ENCODE measurements at regions not wholly inside any gene's neighbourhood (a gene's known extent, or its start where the extent isn't known, plus 50 kb on each side); places are given as distances from the start of the nearest gene placed in this dataset.

DNA sequence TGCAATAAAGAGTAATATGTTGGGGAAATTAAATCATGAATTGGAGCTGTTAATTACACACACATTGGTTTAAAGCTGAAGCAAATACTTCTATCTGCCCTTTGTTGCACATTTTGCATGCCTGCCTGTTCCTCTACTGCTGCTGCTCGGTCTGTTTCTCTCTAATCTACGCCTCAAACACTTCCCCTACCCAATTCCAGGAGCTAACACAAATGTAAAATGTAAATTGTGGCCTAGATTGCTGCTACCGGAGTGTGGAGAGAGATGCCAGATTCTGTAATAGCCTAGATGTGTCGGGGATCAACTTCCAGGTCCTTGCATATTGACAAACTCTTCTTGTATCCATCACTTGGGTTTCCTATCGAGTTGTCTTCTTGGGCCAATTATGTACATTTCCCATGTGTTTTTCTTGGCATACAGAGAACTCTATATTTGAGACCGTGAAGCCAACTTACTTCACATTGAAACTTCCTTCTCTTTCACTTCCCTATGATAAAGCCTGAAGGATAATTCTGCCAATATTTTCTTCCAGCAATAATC lies 450.4 kb upstream of the NR2F2 start:
- H3K4me3 ChIP-seq (ENCODE audit: extremely low read depth in 1 of 4, insufficient read depth in 2 of 4, low read depth in 3 of 4, low read length in 4 of 4): no peak overlapping the region
- H3K9me3 ChIP-seq (ENCODE audit: insufficient read depth in 2 of 2, low read depth in 1 of 2, low read length in 1 of 2): no peaks in the 10 kb centered on the region
- H2AK5ac ChIP-seq (ENCODE audit: low read depth, low read length): no peak overlapping the region
- H3K14ac ChIP-seq (ENCODE audit: insufficient read length): no peak overlapping the region
- no peaks in the 10 kb centered on the region for H3K36me3 ChIP-seq (ENCODE audit: control insufficient read depth in 2 of 4, insufficient read depth in 4 of 4, low read length in 3 of 4)
- no peaks in the 10 kb centered on the region for H3K79me1 ChIP-seq (ENCODE audit: low read depth, low read length)
- no peak overlapping the region for H2BK20ac ChIP-seq (ENCODE audit: low read length)
- H2BK15ac ChIP-seq (ENCODE audit: low read length): no peak overlapping the region
- no peak overlapping the region for H4K5ac ChIP-seq (ENCODE audit: insufficient read length, low read depth, low read length)
- H3K4me2 ChIP-seq (ENCODE audit: insufficient read depth in 1 of 2, low read depth in 2 of 2, low read length in 2 of 2): no peak overlapping the region
- H2AFZ ChIP-seq (ENCODE audit: low read length): 0 out of 2 replicates have a peak overlapping the region, but pooled peaks have one; percentile 1
- H3K9ac ChIP-seq (replicated peaks in 1 of 4; ENCODE audit: extremely low read depth in 1 of 4, low read depth in 3 of 4, low read length in 3 of 4): no peak overlapping the region
- no peaks in the 10 kb centered on the region for H3K23me2 ChIP-seq (ENCODE audit: low read depth, low read length)
- no peaks in the 10 kb centered on the region for H3K27me3 ChIP-seq (replicated peaks in 1 of 4; ENCODE audit: control insufficient read depth in 3 of 4, extremely low read depth in 1 of 4, insufficient read depth in 3 of 4, low read length in 3 of 4)
- no peak overlapping the region for H3K18ac ChIP-seq (ENCODE audit: extremely low read depth, low read length)
- no peak for DNase-seq (ENCODE audit: low read depth in 1 of 2, low spot score in 2 of 2)
- no peak overlapping the region for H3K56ac ChIP-seq (replicated peaks; ENCODE audit: insufficient read length, low read depth, low read length)
- no peak overlapping the region for H2BK5ac ChIP-seq (ENCODE audit: low read depth, low read length)
- no peak overlapping the region for H2BK12ac ChIP-seq (ENCODE audit: low read depth, low read length)
- no peak overlapping the region for H4K91ac ChIP-seq (replicated peaks; ENCODE audit: insufficient read length, low read length)
- H4K20me1 ChIP-seq (replicated peaks in 1 of 2; ENCODE audit: control insufficient read depth in 1 of 2, insufficient read depth in 2 of 2, low read length in 2 of 2): no peaks in the 10 kb centered on the region
- ChIA-PET POLR2A (ENCODE audit: partially characterized antibody) (no interaction called here), CTCF (ENCODE audit: partially characterized antibody) (interaction anchor here (0.6 to 0.7 kb wide), 2 partner anchors 106 to 437 kb away, joined by 3 read pairs; no protein-coding TSS in a partner anchor)
- no peak overlapping the region for H2BK120ac ChIP-seq (replicated peaks; ENCODE audit: low read depth, low read length)
- no peak for FAIRE-seq
- no peak overlapping the region for H3K4ac ChIP-seq (replicated peaks; ENCODE audit: insufficient read length, low read depth, low read length)
- 87% methylated on average over 6 of the region's 6 CpGs; no CpG with 5 or more reads in 1 of the 2 experiments for WGBS, 2 experiments (ENCODE audit: extremely low coverage in 1 of 2, insufficient coverage in 1 of 2, insufficient read length in 1 of 2, insufficient replicate concordance in 2 of 2, low coverage in 1 of 2, low lambda C conversion rate in 2 of 2, missing lambda C conversion rate in 1 of 2)
- H4K8ac ChIP-seq (ENCODE audit: extremely low read depth, insufficient read depth, low read length): no peak overlapping the region
- no peak overlapping the region for H3K27ac ChIP-seq (ENCODE audit: low read depth, low read length)
- H3K23ac ChIP-seq (ENCODE audit: insufficient read length): no peak overlapping the region
- H3K4me1 ChIP-seq (replicated peaks in 1 of 4; ENCODE audit: control insufficient read depth in 3 of 4, insufficient read depth in 4 of 4, low read length in 3 of 4): peaks cover 0 to 2% (median 0%) of the 10 kb centered on the region in 4 experiments; a peak in 2 of 7 replicates
- no peaks in the 10 kb centered on the region for H3K79me2 ChIP-seq (ENCODE audit: control insufficient read depth in 1 of 2, insufficient read depth in 2 of 2, low read length in 2 of 2)
- TF ChIP-seq EZH2 (IDR thresholded peaks at IDR 0.05; ENCODE audit: low read depth, low read length, severe bottlenecking) (no peak), TAF1 (IDR thresholded peaks at IDR 0.05; ENCODE audit: low read depth, low read length) (no peak), TCF12 (IDR thresholded peaks at IDR 0.05; ENCODE audit: low read depth, low read length) (no peak), TBP (IDR thresholded peaks at IDR 0.05; ENCODE audit: low read depth, low read length) (no peak), RBBP5 (IDR thresholded peaks at IDR 0.05; ENCODE audit: borderline replicate concordance, low read depth, low read length) (no peak), YY1 (IDR thresholded peaks at IDR 0.05; ENCODE audit: low read depth, low read length) (no peak), POLR2AphosphoS5 (IDR thresholded peaks at IDR 0.05; ENCODE audit: low read depth, low read length) (no peak), BCL11A (IDR thresholded peaks at IDR 0.05; ENCODE audit: low read depth in 2 of 2, low read length in 2 of 2) (no peak), SP1 (IDR thresholded peaks at IDR 0.05; ENCODE audit: low read depth, low read length) (no peak), CTBP2 (IDR thresholded peaks at IDR 0.05; ENCODE audit: borderline replicate concordance, insufficient read depth, insufficient read length, low read length) (no peak), CHD2 (IDR thresholded peaks at IDR 0.05; ENCODE audit: low read length) (no peak), PHF8 (conservative IDR thresholded peaks at IDR 0.05; ENCODE audit: low read depth, low read length) (no peak), SAP30 (IDR thresholded peaks at IDR 0.05; ENCODE audit: insufficient read depth, insufficient replicate concordance, low read length) (no peak)
- TF ChIP-seq, protein P1, sequence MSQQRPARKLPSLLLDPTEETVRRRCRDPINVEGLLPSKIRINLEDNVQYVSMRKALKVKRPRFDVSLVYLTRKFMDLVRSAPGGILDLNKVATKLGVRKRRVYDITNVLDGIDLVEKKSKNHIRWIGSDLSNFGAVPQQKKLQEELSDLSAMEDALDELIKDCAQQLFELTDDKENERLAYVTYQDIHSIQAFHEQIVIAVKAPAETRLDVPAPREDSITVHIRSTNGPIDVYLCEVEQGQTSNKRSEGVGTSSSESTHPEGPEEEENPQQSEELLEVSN (IDR thresholded peaks at IDR 0.05): no peak

Measured in H1 (cell line).